ENCODE measurements at regions not wholly inside any gene's neighbourhood (a gene's known extent, or its start where the extent isn't known, plus 50 kb on each side); places are given as distances from the start of the nearest gene placed in this dataset.

GRCh38 chr14:86141966-86142365 lies 612.0 kb downstream of the FLRT2 start:
- H3K9ac ChIP-seq (ENCODE audit: low read length): no peak overlapping the region
- H3F3A ChIP-seq (ENCODE audit: insufficient read depth, low read length, poor library complexity, severe bottlenecking): no peaks in the 10 kb centered on the region
- H3K4me3 ChIP-seq (ENCODE audit: low read length): no peak overlapping the region
- no peak overlapping the region for H2AFZ ChIP-seq (ENCODE audit: low read depth, low read length)
- TF ChIP-seq POLR2AphosphoS5 (IDR thresholded peaks at IDR 0.05) (no peak), CTCF (IDR thresholded peaks at IDR 0.05; ENCODE audit: poor library complexity, severe bottlenecking) (no peak), SMC3 (conservative IDR thresholded peaks at IDR 0.05; ENCODE audit: poor library complexity) (no peak)
- no peak overlapping the region for H3K4me2 ChIP-seq (ENCODE audit: low read length)
- no peaks in the 10 kb centered on the region for H3K79me2 ChIP-seq (replicated peaks; ENCODE audit: insufficient read depth, low read length)
- no peaks in the 10 kb centered on the region for H3K9me3 ChIP-seq (ENCODE audit: low read length)
- no peaks in the 10 kb centered on the region for H3K9me2 ChIP-seq (ENCODE audit: insufficient read depth, low read length)
- H4K20me1 ChIP-seq (ENCODE audit: insufficient read depth): no peaks in the 10 kb centered on the region
- no peak overlapping the region for H3K27ac ChIP-seq (ENCODE audit: low read length)
- H3K27me3 ChIP-seq (ENCODE audit: insufficient read depth, low read depth, low read length): no peaks in the 10 kb centered on the region
- H3K36me3 ChIP-seq (ENCODE audit: insufficient read depth, low read length): no peaks in the 10 kb centered on the region

GRCh38 chr14:86129426-86129825 lies 599.5 kb downstream of the FLRT2 start:
- Histone ChIP-seq H2AFZ (ENCODE audit: low read depth, low read length) (no peak overlapping the region), H3K36me3 (ENCODE audit: insufficient read depth, low read length) (no peaks in the 10 kb centered on the region), H3K4me2 (ENCODE audit: low read length) (no peak overlapping the region), H3K9ac (ENCODE audit: low read length) (no peak overlapping the region), H3K9me3 (ENCODE audit: low read length) (no peaks in the 10 kb centered on the region), H3K4me3 (ENCODE audit: low read length) (no peak overlapping the region), H3K9me2 (ENCODE audit: insufficient read depth, low read length) (no peaks in the 10 kb centered on the region), H3K79me2 (replicated peaks; ENCODE audit: insufficient read depth, low read length) (no peaks in the 10 kb centered on the region), H3F3A (ENCODE audit: insufficient read depth, low read length, poor library complexity, severe bottlenecking) (no peaks in the 10 kb centered on the region), H4K20me1 (ENCODE audit: insufficient read depth) (no peaks in the 10 kb centered on the region), H3K27ac (ENCODE audit: low read length) (no peak overlapping the region), H3K27me3 (ENCODE audit: insufficient read depth, low read depth, low read length) (no peaks in the 10 kb centered on the region)
- TF ChIP-seq POLR2AphosphoS5 (IDR thresholded peaks at IDR 0.05) (no peak), EZH2 (IDR thresholded peaks at IDR 0.05; ENCODE audit: borderline replicate concordance, insufficient read depth, low read length, poor library complexity, severe bottlenecking) (no peak), EP300 (conservative IDR thresholded peaks at IDR 0.05; ENCODE audit: poor library complexity, severe bottlenecking) (no peak), CTCF (IDR thresholded peaks at IDR 0.05; ENCODE audit: poor library complexity, severe bottlenecking) (no peak), TAF1 (IDR thresholded peaks at IDR 0.05; ENCODE audit: low read depth) (no peak), REST (IDR thresholded peaks at IDR 0.05; ENCODE audit: borderline replicate concordance) (no peak), RAD21 (conservative IDR thresholded peaks at IDR 0.05) (no peak), SMC3 (conservative IDR thresholded peaks at IDR 0.05; ENCODE audit: poor library complexity) (no peak), MXI1 (conservative IDR thresholded peaks at IDR 0.05; ENCODE audit: poor library complexity, severe bottlenecking) (no peak)
